HEK293 (cell line): ENCODE measurements at regions not wholly inside any gene's neighbourhood (a gene's known extent, or its start where the extent isn't known, plus 50 kb on each side); places are given as distances from the start of the nearest gene placed in this dataset.

ENCODE experiments used
- CTCF ChIA-PET: fragments of 350-600 bp; formaldehyde crosslinking; extraction: SDS; loops from one replicate; lab custom pipeline; 2021; ENCODE audit warnings: antibody characterized with exemption; lab: Yijun Ruan, JAX
- POLR2A ChIA-PET: fragments of 300-600 bp; formaldehyde crosslinking; extraction: SDS; loops from one replicate; lab custom pipeline; 2020; ENCODE audit warnings: antibody characterized with exemption, inconsistent platforms; lab: Yijun Ruan, JAX
- H3K27ac ChIP-seq: fragments of 200-500 bp; sonication (Bioruptor generic); 2 replicates; pipeline ENCODE4 v1.5.1; 2014; ENCODE audit warnings: low read depth, low read length, control low read depth, inconsistent platforms; ENCODE audit errors: extremely low read depth
- H3K36me3 ChIP-seq, 2 experiments: fragments of 200-500 bp in 1 of 2; sonication (Bioruptor generic) in 1 of 2; 1 replicate in 1 of 2; 2 replicates in 1 of 2; pipeline ENCODE4 v1.5.1; 2014 to 2017; ENCODE audit warnings: inconsistent platforms in 2 of 2, low read length in 2 of 2; ENCODE audit not compliant: control insufficient read depth in 2 of 2, insufficient read depth in 1 of 2
- H3K4me1 ChIP-seq: fragments of 200-500 bp; sonication (Bioruptor generic); 2 replicates; pipeline ENCODE4 v1.5.1; 2014; ENCODE audit warnings: mild to moderate bottlenecking, low read length, inconsistent platforms; ENCODE audit not compliant: control insufficient read depth, insufficient read depth
- H3K4me3 ChIP-seq: 2 replicates; pipeline ENCODE4 v1.5.1; 2011; ENCODE audit warnings: low read depth, mild to moderate bottlenecking, control low read depth, low read length, moderate library complexity
- H3K9me3 ChIP-seq: fragments of 200-500 bp; sonication (Bioruptor generic); 2 replicates; pipeline ENCODE4 v1.5.1; 2014; ENCODE audit warnings: low read depth, low read length, inconsistent platforms; ENCODE audit not compliant: control insufficient read depth, insufficient read depth
- BCL11A ChIP-seq: fragments of 450-650 bp; formaldehyde crosslinking; IDR thresholded peaks from 2 replicates; pipeline ENCODE4 v1.5.1; 2016; ENCODE audit warnings: low read depth, missing biosample characterization, missing genetic modification characterization
- KLF1 ChIP-seq: fragments of 450-650 bp; formaldehyde crosslinking; IDR thresholded peaks from 2 replicates; pipeline ENCODE4 v1.5.1; 2016; ENCODE audit warnings: missing biosample characterization, missing genetic modification characterization
- KLF16 ChIP-seq: fragments of 450-650 bp; formaldehyde crosslinking; IDR thresholded peaks from 2 replicates; pipeline ENCODE4 v1.5.1; 2017; ENCODE audit warnings: missing biosample characterization, missing genetic modification characterization
- KLF8 ChIP-seq: fragments of 450-650 bp; formaldehyde crosslinking; IDR thresholded peaks from 2 replicates; pipeline ENCODE4 v1.5.1; 2016; ENCODE audit warnings: missing biosample characterization, missing genetic modification characterization
- SCRT1 ChIP-seq: fragments of 450-650 bp; formaldehyde crosslinking; IDR thresholded peaks from 2 replicates; pipeline ENCODE4 v1.5.1; 2016; ENCODE audit warnings: missing biosample characterization, missing genetic modification characterization, borderline replicate concordance
- SETDB1 ChIP-seq: IDR thresholded peaks from one replicate; pipeline ENCODE4 v1.6.1; 2017; ENCODE audit warnings: mild to moderate bottlenecking, low read length, moderate library complexity, mixed read lengths; ENCODE audit not compliant: insufficient read length
- ZNF184 ChIP-seq: fragments of 450-650 bp; IDR thresholded peaks from 2 replicates; pipeline ENCODE4 v1.5.1; 2018; ENCODE audit warnings: missing biosample characterization, mild to moderate bottlenecking, missing genetic modification characterization
- ZNF202 ChIP-seq: fragments of 450-650 bp; formaldehyde crosslinking; IDR thresholded peaks from 2 replicates; pipeline ENCODE4 v1.5.1; 2016; ENCODE audit warnings: missing biosample characterization, missing genetic modification characterization, borderline replicate concordance
- ZNF248 ChIP-seq: fragments of 450-650 bp; formaldehyde crosslinking; IDR thresholded peaks from 2 replicates; pipeline ENCODE4 v1.5.1; 2017; ENCODE audit warnings: missing biosample characterization, missing genetic modification characterization
- ZNF354C ChIP-seq: fragments of 450-650 bp; formaldehyde crosslinking; IDR thresholded peaks from 2 replicates; pipeline ENCODE4 v1.5.1; 2016; ENCODE audit warnings: missing biosample characterization, missing genetic modification characterization, low read depth, borderline replicate concordance
- ZNF529 ChIP-seq: fragments of 450-650 bp; formaldehyde crosslinking; IDR thresholded peaks from 2 replicates; pipeline ENCODE4 v1.5.1; 2017; ENCODE audit warnings: missing genetic modification characterization, missing biosample characterization; ENCODE audit not compliant: insufficient replicate concordance
- TF ChIP-seq, protein P1 (sequence below): sonication (generic); formaldehyde crosslinking; IDR thresholded peaks from 2 replicates; pipeline ENCODE4 v1.8.1; 2022; ENCODE audit warnings: mild to moderate bottlenecking, moderate library complexity, missing genetic modification reagents
- TF ChIP-seq, protein P2 (sequence below): fragments of 450-650 bp; formaldehyde crosslinking; IDR thresholded peaks from 2 replicates; pipeline ENCODE4 v1.5.1; 2016; ENCODE audit warnings: missing biosample characterization, missing genetic modification characterization
- TF ChIP-seq, protein P3 (sequence below): fragments of 450-650 bp; formaldehyde crosslinking; IDR thresholded peaks from 2 replicates; pipeline ENCODE4 v1.5.1; 2016; ENCODE audit warnings: missing biosample characterization, missing genetic modification characterization
- TF ChIP-seq, protein P4 (sequence below): fragments of 450-650 bp; IDR thresholded peaks from 2 replicates; pipeline ENCODE4 v1.5.1; 2018; ENCODE audit warnings: missing biosample characterization, mild to moderate bottlenecking, missing genetic modification characterization
- TF ChIP-seq, protein P5 (sequence below): fragments of 450-650 bp; formaldehyde crosslinking; IDR thresholded peaks from 2 replicates; pipeline ENCODE4 v1.5.1; 2016; ENCODE audit warnings: missing biosample characterization, missing genetic modification characterization

DNA sequence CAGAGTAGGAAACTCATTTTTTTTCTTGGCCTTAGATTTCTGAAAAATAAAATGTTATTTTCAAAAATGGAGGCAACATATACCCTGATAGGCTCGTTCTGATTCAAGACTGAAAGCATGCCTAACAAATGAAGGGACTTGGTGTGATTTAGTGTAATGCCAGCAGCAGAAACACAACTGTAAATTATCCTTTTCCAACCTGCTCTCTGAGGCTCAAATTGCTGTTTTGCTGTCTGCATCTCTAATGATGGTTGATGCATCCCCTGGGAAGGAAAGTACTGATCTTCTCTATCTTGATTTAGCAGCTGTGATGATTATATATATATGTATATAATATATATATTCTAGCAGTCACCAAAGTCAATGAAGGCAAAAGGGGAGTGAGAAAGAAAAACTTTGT is 537.2 kb upstream of the API5 start:
- H3K4me1 ChIP-seq, result no peaks in the 10 kb centered on the region
- H3K4me3 ChIP-seq, result no peak overlapping the region
- TF ChIP-seq ZNF248, result no peak
- POLR2A ChIA-PET, result no interaction called here
- H3K36me3 ChIP-seq, result no peaks in the 10 kb centered on the region
- H3K27ac ChIP-seq, result no peak overlapping the region
- CTCF ChIA-PET, result interaction anchor here (1.7 kb wide), 1 partner anchor 504 kb away, joined by 3 read pairs; no protein-coding TSS in a partner anchor
- H3K9me3 ChIP-seq, result no peaks in the 10 kb centered on the region

DNA sequence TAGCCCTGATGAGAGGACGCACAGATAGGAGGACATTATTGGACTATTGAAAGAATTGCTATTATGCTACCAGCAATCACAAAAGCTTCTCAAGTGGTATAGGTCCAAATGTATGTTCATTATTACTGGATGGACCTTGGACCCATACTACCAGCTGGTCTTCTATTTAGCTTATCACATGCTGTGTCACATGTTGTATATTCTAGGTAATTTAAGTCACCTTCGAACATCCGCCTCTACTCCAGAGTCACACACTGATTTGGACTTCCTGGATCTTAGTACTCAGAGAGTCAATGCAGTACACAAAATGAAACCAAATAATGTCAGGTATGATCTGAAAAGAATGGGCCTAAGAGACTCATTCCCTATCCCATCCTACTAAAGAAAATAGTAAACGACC is 534.0 kb upstream of the API5 start:
- Histone ChIP-seq H3K27ac (no peak overlapping the region), H3K36me3 (no peaks in the 10 kb centered on the region), H3K4me1 (no peaks in the 10 kb centered on the region), H3K9me3 (no peaks in the 10 kb centered on the region), H3K4me3 (no peak overlapping the region)
- CTCF ChIA-PET, result no interaction called here
- TF ChIP-seq, protein P1, sequence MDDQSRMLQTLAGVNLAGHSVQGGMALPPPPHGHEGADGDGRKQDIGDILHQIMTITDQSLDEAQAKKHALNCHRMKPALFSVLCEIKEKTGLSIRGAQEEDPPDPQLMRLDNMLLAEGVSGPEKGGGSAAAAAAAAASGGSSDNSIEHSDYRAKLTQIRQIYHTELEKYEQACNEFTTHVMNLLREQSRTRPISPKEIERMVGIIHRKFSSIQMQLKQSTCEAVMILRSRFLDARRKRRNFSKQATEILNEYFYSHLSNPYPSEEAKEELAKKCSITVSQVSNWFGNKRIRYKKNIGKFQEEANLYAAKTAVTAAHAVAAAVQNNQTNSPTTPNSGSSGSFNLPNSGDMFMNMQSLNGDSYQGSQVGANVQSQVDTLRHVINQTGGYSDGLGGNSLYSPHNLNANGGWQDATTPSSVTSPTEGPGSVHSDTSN, result no peak
- no peak for TF ChIP-seq KLF16 (tag by site-specific recombination)
- no peak for TF ChIP-seq ZNF529 (tag by site-specific recombination)
- POLR2A ChIA-PET, result no interaction called here

DNA sequence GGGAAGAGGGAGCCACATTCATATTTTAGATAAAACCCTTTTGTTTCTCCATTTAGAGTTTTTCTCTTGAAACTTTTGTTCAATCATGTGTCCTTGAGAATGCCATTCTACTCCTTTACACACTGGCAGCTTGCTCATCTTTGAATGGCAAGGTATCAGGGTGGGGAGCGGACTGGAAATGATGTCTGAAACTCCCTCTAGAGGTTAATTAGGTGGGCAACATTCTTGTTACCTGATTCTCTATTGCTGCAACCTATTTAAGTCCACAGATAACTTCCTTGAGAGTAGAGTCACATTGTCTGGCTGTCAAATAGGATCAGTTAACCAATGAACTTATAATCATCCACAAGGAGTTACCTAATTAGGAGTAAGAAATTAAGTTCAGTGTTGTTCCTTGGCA is 533.6 kb upstream of the API5 start:
- no peak for TF ChIP-seq ZNF202
- TF ChIP-seq KLF8 (tag by site-specific recombination), result no peak
- TF ChIP-seq, protein P2, sequence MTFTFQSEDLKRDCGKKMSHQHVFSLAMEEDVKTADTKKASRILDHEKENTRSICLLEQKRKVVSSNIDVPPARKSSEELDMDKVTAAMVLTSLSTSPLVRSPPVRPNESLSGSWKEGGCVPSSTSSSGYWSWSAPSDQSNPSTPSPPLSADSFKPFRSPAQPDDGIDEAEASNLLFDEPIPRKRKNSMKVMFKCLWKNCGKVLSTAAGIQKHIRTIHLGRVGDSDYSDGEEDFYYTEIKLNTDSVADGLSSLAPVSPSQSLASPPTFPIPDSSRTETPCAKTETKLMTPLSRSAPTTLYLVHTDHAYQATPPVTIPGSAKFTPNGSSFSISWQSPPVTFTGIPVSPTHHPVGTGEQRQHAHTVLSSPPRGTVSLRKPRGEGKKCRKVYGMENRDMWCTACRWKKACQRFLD, result no peak
- no peak for TF ChIP-seq SCRT1 (tag by site-specific recombination)
- TF ChIP-seq, protein P3, sequence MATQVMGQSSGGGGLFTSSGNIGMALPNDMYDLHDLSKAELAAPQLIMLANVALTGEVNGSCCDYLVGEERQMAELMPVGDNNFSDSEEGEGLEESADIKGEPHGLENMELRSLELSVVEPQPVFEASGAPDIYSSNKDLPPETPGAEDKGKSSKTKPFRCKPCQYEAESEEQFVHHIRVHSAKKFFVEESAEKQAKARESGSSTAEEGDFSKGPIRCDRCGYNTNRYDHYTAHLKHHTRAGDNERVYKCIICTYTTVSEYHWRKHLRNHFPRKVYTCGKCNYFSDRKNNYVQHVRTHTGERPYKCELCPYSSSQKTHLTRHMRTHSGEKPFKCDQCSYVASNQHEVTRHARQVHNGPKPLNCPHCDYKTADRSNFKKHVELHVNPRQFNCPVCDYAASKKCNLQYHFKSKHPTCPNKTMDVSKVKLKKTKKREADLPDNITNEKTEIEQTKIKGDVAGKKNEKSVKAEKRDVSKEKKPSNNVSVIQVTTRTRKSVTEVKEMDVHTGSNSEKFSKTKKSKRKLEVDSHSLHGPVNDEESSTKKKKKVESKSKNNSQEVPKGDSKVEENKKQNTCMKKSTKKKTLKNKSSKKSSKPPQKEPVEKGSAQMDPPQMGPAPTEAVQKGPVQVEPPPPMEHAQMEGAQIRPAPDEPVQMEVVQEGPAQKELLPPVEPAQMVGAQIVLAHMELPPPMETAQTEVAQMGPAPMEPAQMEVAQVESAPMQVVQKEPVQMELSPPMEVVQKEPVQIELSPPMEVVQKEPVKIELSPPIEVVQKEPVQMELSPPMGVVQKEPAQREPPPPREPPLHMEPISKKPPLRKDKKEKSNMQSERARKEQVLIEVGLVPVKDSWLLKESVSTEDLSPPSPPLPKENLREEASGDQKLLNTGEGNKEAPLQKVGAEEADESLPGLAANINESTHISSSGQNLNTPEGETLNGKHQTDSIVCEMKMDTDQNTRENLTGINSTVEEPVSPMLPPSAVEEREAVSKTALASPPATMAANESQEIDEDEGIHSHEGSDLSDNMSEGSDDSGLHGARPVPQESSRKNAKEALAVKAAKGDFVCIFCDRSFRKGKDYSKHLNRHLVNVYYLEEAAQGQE (tag by site-specific recombination), result no peak
- no peak for TF ChIP-seq ZNF184
- TF ChIP-seq, protein P4, sequence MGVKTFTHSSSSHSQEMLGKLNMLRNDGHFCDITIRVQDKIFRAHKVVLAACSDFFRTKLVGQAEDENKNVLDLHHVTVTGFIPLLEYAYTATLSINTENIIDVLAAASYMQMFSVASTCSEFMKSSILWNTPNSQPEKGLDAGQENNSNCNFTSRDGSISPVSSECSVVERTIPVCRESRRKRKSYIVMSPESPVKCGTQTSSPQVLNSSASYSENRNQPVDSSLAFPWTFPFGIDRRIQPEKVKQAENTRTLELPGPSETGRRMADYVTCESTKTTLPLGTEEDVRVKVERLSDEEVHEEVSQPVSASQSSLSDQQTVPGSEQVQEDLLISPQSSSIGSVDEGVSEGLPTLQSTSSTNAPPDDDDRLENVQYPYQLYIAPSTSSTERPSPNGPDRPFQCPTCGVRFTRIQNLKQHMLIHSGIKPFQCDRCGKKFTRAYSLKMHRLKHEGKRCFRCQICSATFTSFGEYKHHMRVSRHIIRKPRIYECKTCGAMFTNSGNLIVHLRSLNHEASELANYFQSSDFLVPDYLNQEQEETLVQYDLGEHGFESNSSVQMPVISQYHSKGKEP (tag by site-specific recombination), result no peak
- no peak for TF ChIP-seq SETDB1
- no peak for TF ChIP-seq ZNF354C (tag by site-specific recombination)
- no peak for TF ChIP-seq BCL11A (tag by site-specific recombination)
- TF ChIP-seq, protein P5, sequence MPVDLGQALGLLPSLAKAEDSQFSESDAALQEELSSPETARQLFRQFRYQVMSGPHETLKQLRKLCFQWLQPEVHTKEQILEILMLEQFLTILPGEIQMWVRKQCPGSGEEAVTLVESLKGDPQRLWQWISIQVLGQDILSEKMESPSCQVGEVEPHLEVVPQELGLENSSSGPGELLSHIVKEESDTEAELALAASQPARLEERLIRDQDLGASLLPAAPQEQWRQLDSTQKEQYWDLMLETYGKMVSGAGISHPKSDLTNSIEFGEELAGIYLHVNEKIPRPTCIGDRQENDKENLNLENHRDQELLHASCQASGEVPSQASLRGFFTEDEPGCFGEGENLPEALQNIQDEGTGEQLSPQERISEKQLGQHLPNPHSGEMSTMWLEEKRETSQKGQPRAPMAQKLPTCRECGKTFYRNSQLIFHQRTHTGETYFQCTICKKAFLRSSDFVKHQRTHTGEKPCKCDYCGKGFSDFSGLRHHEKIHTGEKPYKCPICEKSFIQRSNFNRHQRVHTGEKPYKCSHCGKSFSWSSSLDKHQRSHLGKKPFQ (tag by site-specific recombination), result no peak
- no peak for TF ChIP-seq KLF1 (tag by site-specific recombination)

More for the DNA sequence above, 533.6 kb upstream of the API5 start:
- H3K36me3 ChIP-seq, result no peaks in the 10 kb centered on the region
- ChIA-PET POLR2A (no interaction called here), CTCF (no interaction called here)
- no peak overlapping the region for H3K27ac ChIP-seq
- H3K9me3 ChIP-seq, result no peaks in the 10 kb centered on the region
- H3K4me1 ChIP-seq, result no peaks in the 10 kb centered on the region
- H3K4me3 ChIP-seq, result no peak overlapping the region
